ENCODE measurements at regions not wholly inside any gene's neighbourhood (a gene's known extent, or its start where the extent isn't known, plus 50 kb on each side); places are given as distances from the start of the nearest gene placed in this dataset.

DNA sequence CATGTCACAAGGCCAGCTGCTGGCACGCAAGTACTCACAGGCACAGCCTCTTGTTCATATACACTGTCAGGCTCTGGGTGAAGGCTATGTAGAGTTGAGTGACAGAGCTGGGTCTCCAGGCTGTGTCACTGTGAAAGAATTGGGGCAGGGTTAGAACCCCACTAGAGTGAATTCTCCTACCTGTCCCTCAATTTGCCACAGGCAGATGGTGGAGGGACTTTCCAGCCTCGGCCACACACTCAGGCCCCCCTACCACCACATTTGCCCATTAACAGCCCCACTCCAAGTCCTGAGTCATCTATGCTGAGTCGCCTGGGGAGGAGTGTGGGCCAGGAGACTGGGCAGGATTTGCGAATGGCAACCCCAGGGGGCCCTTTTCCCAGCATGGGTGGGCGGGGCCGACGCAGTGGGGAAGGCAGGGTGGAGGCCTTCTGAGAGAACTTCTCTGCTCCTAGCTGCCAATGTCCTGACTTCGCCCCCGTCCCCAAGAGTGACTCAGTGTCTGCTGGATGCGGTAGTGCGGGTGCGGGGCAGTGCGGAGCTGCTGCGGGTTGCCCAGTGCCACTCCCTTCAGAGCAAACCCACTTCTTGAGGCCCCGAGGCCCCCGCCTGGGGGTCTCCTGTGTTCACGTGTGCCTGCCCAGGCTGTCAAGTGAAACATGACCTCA lies 50.3 kb upstream of the PSD2 start:
- H3K4me1 ChIP-seq (replicated peaks), result peaks cover 57% of the 10 kb centered on the region
- no peaks in the 10 kb centered on the region for H3K27me3 ChIP-seq (replicated peaks)
- H3K4me3 ChIP-seq, result no peak overlapping the region
- 0 out of 2 replicates have a peak, but pooled peaks cover 2% of the 10 kb centered on the region for H3K9me3 ChIP-seq (replicated peaks)
- H3K27ac ChIP-seq, result peak overlapping the region; percentile 72
- peak; percentile 96 to 98 for DNase-seq (ENCODE audit: low read depth in 1 of 2, low spot score in 2 of 2)
- no peaks in the 10 kb centered on the region for H3K36me3 ChIP-seq

GRCh38 chr5:139745800-139746690 lies 49.6 kb upstream of the PSD2 start:
- peak; percentile 75 to 83 for DNase-seq (ENCODE audit: low read depth in 1 of 2, low spot score in 2 of 2)
- 0 out of 2 replicates have a peak, but pooled peaks cover 2% of the 10 kb centered on the region for H3K9me3 ChIP-seq (replicated peaks)
- peak overlapping the region; percentile 72 for H3K27ac ChIP-seq
- no peaks in the 10 kb centered on the region for H3K36me3 ChIP-seq
- no peaks in the 10 kb centered on the region for H3K27me3 ChIP-seq (replicated peaks)
- H3K4me1 ChIP-seq (replicated peaks), result peaks cover 57% of the 10 kb centered on the region
- 0 out of 2 replicates have a peak overlapping the region, but pooled peaks have one; percentile 7 for H3K4me3 ChIP-seq
